Fibroblast of pulmonary artery (primary cell): ENCODE measurements at regions not wholly inside any gene's neighbourhood (a gene's known extent, or its start where the extent isn't known, plus 50 kb on each side); places are given as distances from the start of the nearest gene placed in this dataset.

Source experiments
- DNase-seq: peaks from one replicate; pipeline ENCODE4 v3.0.0-alpha.2; 2010; ENCODE audit warnings: low read depth
- H3K4me3 ChIP-seq: replicated peaks from 2 replicates; pipeline ENCODE4 v1.5.1; 2011; ENCODE audit warnings: low read depth, mild to moderate bottlenecking, control low read depth, low read length, moderate library complexity
- TF ChIP-seq, protein P1 (sequence below): IDR thresholded peaks from 2 replicates; pipeline ENCODE4 v1.5.1; 2011; ENCODE audit warnings: mild to moderate bottlenecking, control low read depth, low read length, inconsistent platforms; ENCODE audit errors: missing control alignments

DNA sequence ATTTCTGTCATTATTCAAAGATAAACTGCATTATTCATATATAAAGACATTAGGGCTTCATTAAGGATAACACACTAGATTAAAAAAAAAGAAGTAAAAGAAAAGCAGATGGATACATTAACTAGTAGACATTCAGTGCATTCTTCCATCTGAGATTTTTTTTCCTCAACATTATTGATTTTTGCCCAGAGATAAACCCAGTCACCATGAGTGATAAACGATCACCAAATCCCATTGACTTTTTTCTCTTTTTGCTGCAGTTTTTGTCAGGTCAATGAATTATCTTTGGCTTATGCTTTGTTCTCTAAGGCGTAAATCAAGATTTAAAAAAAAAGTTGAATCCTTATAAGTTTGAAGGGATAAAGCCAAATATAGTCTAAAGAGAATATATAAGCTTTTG, 925.0 kb downstream of the GBE1 start:
- H3K4me3 ChIP-seq: no peak overlapping the region
- TF ChIP-seq, protein P1, sequence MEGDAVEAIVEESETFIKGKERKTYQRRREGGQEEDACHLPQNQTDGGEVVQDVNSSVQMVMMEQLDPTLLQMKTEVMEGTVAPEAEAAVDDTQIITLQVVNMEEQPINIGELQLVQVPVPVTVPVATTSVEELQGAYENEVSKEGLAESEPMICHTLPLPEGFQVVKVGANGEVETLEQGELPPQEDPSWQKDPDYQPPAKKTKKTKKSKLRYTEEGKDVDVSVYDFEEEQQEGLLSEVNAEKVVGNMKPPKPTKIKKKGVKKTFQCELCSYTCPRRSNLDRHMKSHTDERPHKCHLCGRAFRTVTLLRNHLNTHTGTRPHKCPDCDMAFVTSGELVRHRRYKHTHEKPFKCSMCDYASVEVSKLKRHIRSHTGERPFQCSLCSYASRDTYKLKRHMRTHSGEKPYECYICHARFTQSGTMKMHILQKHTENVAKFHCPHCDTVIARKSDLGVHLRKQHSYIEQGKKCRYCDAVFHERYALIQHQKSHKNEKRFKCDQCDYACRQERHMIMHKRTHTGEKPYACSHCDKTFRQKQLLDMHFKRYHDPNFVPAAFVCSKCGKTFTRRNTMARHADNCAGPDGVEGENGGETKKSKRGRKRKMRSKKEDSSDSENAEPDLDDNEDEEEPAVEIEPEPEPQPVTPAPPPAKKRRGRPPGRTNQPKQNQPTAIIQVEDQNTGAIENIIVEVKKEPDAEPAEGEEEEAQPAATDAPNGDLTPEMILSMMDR: no peak
- DNase-seq: no peak

DNA sequence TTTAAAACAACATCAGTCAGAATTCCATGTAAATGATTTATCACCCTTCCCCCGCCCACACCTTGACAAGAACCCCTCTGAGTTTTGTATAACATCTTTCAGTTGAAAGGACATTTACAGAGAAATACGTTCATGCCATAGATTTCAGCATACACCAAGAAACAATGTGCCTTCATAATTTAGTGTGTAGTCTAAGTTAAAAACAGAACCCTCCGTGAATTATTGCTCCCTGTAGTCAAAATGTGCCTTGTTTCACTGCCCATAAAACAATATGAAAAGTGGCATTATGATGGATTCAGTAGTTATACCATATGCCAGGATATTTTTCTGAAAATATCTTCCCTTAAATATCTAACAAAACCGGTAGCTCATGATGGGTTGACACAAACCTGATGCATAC, 953.9 kb downstream of the GBE1 start:
- no peak for DNase-seq
- TF ChIP-seq, protein P1: no peak
- H3K4me3 ChIP-seq: no peak overlapping the region

DNA sequence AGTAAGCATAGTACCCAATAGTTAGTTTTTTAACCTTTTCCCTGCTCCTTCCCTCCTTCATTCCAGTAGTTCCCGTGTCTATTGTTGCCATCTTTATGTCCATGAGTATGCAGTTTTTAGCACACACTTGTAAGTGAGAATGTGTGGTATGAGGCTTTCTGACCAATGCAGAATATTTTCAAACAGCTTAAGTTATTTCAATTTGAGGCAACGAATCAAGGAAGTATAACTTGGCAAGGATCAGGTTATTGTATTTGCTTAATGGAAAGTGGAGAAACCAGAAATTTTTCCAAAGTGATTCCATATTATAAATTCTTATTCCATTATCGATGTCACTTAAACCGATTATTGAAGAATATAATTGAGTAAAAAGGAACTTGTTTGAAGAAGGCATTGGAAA, 954.8 kb downstream of the GBE1 start:
- TF ChIP-seq, protein P1: no peak

DNA sequence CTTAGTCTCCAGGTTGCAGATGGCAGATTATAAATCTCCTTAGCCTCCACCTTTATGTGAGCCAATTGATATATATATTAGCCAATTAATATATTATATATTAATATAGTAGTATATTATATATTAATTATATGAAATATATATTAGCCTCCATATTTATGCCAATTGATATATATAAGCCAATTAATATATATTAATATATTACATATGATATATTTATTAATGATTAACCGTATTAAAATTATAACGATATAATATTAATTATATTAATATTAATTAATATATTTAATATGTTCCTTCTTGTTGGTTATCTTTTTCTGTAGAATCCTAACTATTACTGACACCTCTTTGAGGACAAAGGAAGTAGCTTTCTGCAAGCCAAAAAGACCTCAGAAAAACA, 972.5 kb downstream of the GBE1 start:
- no peak overlapping the region for H3K4me3 ChIP-seq
- DNase-seq: no peak
- TF ChIP-seq, protein P1: no peak

More for the DNA sequence above, 954.8 kb downstream of the GBE1 start:
- no peak overlapping the region for H3K4me3 ChIP-seq
- DNase-seq: no peak

DNA sequence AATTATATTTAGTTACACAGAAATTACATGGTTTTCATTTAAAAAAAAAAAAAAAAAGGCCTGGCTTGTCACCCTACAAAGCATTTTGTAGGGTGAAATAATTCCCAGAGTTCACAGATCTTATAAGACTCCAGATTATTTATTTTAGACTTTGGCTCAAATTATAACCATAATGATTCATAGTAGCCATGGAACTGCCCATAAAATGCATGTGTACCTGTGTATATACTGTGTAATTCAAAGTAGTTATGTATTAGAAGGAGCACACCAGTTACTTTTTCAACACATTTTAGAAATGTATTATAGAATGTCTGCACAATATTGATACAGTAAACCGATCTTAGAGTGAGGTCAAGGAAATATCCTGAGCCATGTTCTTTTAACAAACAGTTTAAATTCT, 975.6 kb downstream of the GBE1 start:
- no peak for DNase-seq
- H3K4me3 ChIP-seq: no peak overlapping the region
- TF ChIP-seq, protein P1: no peak

DNA sequence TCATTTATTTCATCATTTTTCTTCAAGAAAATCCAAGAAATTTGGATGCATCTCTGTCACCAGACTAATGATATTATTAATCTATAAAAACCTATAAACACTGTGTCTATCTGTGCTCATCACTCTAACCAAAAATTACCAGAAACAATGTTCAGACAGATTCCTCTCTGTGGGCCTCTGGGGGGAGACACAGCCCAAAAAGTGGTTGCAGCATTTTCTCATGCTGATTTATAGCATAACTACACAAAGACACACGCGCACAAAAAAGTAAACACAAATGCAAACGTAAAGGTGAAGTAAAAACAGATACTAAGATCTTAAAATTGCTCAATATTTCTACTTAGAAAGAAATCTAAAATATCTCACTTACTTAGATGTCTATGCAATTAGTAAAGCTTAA, 976.0 kb downstream of the GBE1 start:
- peak; percentile 3 for DNase-seq
- TF ChIP-seq, protein P1: no peak
- no peak overlapping the region for H3K4me3 ChIP-seq

DNA sequence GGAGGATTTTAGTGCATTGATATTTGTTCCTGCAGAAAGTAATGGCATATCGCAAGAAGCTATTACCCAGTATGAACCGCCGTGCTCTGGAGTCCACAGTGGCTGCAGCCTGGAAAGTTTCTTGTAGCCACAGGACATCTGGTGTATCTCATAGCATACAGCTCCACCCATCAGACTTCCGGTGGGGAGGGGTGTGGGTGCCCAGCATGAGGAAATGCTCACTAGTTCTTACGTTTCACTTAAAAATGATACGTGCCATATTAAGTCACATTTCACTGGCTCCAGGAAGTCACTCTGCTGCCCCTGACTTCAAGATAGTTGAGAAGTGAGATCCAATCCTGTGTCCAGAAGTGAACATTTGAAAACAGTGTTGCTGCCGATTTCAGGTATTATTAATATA, 990.4 kb downstream of the GBE1 start:
- peak; percentile 63 for DNase-seq
- H3K4me3 ChIP-seq: no peak overlapping the region

More for the DNA sequence above, 990.4 kb downstream of the GBE1 start:
- TF ChIP-seq, protein P1: no peak
